ENCODE measurements at regions not wholly inside any gene's neighbourhood (a gene's known extent, or its start where the extent isn't known, plus 50 kb on each side); places are given as distances from the start of the nearest gene placed in this dataset.

DNA sequence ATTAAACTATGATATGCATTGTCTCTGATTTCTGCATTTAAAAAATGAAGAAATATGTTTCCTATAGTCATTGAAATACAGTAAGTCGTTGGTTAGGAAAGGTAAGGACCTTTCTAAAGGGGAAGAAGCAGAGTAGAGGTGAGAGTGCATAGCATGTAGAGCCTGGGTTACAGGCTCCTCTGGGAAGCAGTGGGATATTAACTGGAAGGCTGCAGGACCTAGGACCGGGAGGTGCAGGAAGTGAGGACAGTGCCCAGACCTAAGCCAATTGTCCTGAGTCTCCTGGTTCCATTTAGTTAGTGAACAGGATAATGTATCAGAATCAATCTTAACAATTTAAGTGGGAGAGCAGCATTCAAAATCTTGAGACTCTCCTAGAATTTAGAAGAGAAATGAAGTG, 237.1 kb upstream of the NUDT6 start:
- intact Hi-C loops (cut with DNase I): no loop called here
- 44 to 64% (median 51%) methylated on average over 2 of the region's 2 CpGs for WGBS, 4 donors
- DNase-seq (no peak), ATAC-seq (no peak)
- Histone ChIP-seq H3K36me3 (no peaks in the 10 kb centered on the region), H3K27ac (no peak overlapping the region), H3K4me1 (no peaks in the 10 kb centered on the region), H3K27me3 (no peaks in the 10 kb centered on the region), H3K9me3 (no peaks in the 10 kb centered on the region), H3K4me3 (no peak overlapping the region)
- TF ChIP-seq, protein P1, sequence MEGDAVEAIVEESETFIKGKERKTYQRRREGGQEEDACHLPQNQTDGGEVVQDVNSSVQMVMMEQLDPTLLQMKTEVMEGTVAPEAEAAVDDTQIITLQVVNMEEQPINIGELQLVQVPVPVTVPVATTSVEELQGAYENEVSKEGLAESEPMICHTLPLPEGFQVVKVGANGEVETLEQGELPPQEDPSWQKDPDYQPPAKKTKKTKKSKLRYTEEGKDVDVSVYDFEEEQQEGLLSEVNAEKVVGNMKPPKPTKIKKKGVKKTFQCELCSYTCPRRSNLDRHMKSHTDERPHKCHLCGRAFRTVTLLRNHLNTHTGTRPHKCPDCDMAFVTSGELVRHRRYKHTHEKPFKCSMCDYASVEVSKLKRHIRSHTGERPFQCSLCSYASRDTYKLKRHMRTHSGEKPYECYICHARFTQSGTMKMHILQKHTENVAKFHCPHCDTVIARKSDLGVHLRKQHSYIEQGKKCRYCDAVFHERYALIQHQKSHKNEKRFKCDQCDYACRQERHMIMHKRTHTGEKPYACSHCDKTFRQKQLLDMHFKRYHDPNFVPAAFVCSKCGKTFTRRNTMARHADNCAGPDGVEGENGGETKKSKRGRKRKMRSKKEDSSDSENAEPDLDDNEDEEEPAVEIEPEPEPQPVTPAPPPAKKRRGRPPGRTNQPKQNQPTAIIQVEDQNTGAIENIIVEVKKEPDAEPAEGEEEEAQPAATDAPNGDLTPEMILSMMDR (IDR thresholded peaks at IDR 0.05): no peak
- TF ChIP-seq POLR2A (IDR thresholded peaks at IDR 0.05): no peak

DNA sequence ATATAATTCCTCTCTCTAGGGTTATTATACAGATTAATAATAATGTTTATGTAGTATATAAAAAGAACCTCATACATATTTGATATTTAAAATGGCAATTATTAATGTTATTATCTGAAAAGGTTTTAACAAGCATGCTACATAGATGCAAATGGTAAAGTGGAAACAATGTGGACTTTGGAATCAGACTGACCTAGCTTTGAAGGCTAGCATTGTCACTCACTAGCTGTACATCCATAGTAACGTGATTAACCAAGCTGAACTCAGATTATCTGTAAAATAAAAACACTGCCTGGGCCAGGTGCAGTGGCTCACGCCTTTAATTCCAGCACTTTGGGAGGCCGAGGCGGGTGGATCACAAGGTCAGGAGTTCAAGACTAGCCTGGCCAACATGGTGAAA, 233.7 kb upstream of the SPRY1 start:
- intact Hi-C loops (cut with DNase I): no loop called here
- no peaks in the 10 kb centered on the region for H3K36me3 ChIP-seq
- no peaks in the 10 kb centered on the region for H3K27me3 ChIP-seq
- DNase-seq (no peak), ATAC-seq (no peak)
- TF ChIP-seq POLR2A (IDR thresholded peaks at IDR 0.05): no peak
- TF ChIP-seq, protein P1 (IDR thresholded peaks at IDR 0.05): no peak
- H3K27ac ChIP-seq: no peak overlapping the region
- WGBS, 4 donors: 94 to 97% (median 95%) methylated on average over 4 of the region's 4 CpGs
- H3K4me3 ChIP-seq: no peak overlapping the region
- H3K9me3 ChIP-seq: no peaks in the 10 kb centered on the region
- no peaks in the 10 kb centered on the region for H3K4me1 ChIP-seq

DNA sequence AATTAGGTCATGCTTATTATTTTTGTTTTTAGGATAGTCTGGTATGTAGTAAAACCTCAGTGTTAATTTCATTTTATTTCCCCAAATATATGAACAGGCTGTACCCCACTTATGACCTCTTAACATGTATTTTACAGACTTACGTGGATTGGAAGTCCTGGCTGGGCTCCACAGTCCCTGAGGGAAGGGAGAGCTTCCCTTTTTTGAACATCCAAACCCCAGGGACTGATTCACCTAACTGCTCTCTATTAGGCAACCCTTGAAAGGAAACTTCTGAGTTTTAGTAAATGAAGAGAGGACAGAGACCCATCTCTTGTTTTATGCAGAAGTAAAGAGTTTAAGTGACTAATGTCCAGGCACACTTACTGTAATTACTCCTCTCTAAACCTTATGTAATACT, 233.1 kb upstream of the SPRY1 start:
- no peaks in the 10 kb centered on the region for H3K27me3 ChIP-seq
- no peak overlapping the region for H3K27ac ChIP-seq
- 44 to 74% (median 66%) methylated on average over 1 of the region's 1 CpG for WGBS, 4 donors
- H3K9me3 ChIP-seq: no peaks in the 10 kb centered on the region
- no peak overlapping the region for H3K4me3 ChIP-seq
- H3K36me3 ChIP-seq: no peaks in the 10 kb centered on the region
- no peak for DNase-seq
- no peak for ATAC-seq
- TF ChIP-seq POLR2A (IDR thresholded peaks at IDR 0.05): no peak
- TF ChIP-seq, protein P1 (IDR thresholded peaks at IDR 0.05): no peak
- no peaks in the 10 kb centered on the region for H3K4me1 ChIP-seq
- intact Hi-C loops (cut with DNase I): no loop called here

DNA sequence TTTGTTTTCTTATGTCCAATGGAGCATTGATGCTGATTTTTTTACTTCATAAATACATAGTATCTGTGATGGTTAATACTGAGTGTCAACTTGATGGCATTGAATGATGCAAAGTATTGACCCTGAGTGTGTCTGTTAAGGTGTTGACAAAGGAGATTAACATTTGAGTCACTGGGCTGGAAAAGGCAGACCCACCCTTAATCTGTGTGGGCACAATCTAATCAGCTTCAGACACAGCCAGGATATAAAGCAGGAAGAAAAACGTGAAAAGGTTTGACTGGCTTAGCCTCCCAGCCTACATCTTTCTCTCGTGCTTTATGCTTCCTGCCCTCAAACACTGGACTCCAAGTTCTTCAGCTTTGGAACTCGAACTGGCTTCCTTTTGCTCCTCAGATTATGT, 230.6 kb upstream of the SPRY1 start:
- DNase-seq (no peak), ATAC-seq (no peak)

More for the DNA sequence above, 230.6 kb upstream of the SPRY1 start:
- peaks cover 0 to 4% (median 0%) of the 10 kb centered on the region in 12 donors for H3K4me1 ChIP-seq
- H3K27ac ChIP-seq: no peak overlapping the region
- H3K36me3 ChIP-seq: no peaks in the 10 kb centered on the region
- no peaks in the 10 kb centered on the region for H3K27me3 ChIP-seq
- no peak overlapping the region for H3K4me3 ChIP-seq
- TF ChIP-seq POLR2A (IDR thresholded peaks at IDR 0.05): no peak
- TF ChIP-seq, protein P1 (IDR thresholded peaks at IDR 0.05): no peak
- H3K9me3 ChIP-seq: no peaks in the 10 kb centered on the region
- 76 to 86% (median 82%) methylated on average over 3 of the region's 3 CpGs for WGBS, 4 donors
- intact Hi-C loops (cut with DNase I): no loop called here

Measured in heart left ventricle (tissue), 16 donors.